HepG2 (cell line): ENCODE measurements at regions not wholly inside any gene's neighbourhood (a gene's known extent, or its start where the extent isn't known, plus 50 kb on each side); places are given as distances from the start of the nearest gene placed in this dataset.

Experiments used
- ATAC-seq: fragments of 200-7000 bp; cut with Tn5 transposase; 3 replicates; pipeline ENCODE4 v1.9.1; 2020; ENCODE audit warnings: mild to moderate bottlenecking, moderate library complexity
- BruUV-seq: library from RNA; stranded (reverse); fragments of 400-500 nt; replicated peaks from 2 replicates; lab custom pipeline; 2021; lab: Mats Ljungman, UMichigan
- CTCF ChIA-PET: fragments of 300-600 bp; formaldehyde crosslinking; extraction: SDS; loops from one replicate; lab custom pipeline; 2021; ENCODE audit warnings: low total read pairs, inconsistent platforms, low intra/inter-chr PET ratio; lab: Yijun Ruan, JAX
- POLR2A ChIA-PET: fragments of 350-600 bp; sonication (Branson Sonifier 250); formaldehyde crosslinking; loops from one replicate; lab custom pipeline; 2020; ENCODE audit warnings: antibody characterized with exemption, inconsistent platforms; lab: Yijun Ruan, JAX
- DNase-seq: peaks from one replicate; pipeline ENCODE4 v3.0.0-alpha.2; 2015; ENCODE audit warnings: low spot score
- FAIRE-seq: peaks from 3 replicates; lab custom pipeline; 2011; peaks lifted over from hg19 to GRCh38; lab: Jason Lieb, UNC
- H2AFZ ChIP-seq: one replicate; pipeline ENCODE4 v1.6.1; 2011; ENCODE audit warnings: low read length, inconsistent platforms
- H3K27ac ChIP-seq: fragments of 300-600 bp; 3 replicates; pipeline ENCODE4 v1.8.0; 2011; ENCODE audit warnings: mixed run types, mild to moderate bottlenecking, mixed read lengths, low read length, inconsistent platforms; ENCODE audit not compliant: insufficient read depth; ENCODE audit errors: extremely low read length
- H3K27me3 ChIP-seq, 2 experiments: fragments of 200-600 bp in 1 of 2; 2 replicates in 1 of 2; 3 replicates in 1 of 2; pipeline versions ENCODE4 v1.6.0 to v1.8.0; 2011; ENCODE audit warnings: low read length in 2 of 2, mild to moderate bottlenecking in 2 of 2, moderate library complexity in 2 of 2, inconsistent platforms in 1 of 2; ENCODE audit not compliant: insufficient read depth in 2 of 2, control insufficient read depth in 1 of 2
- H3K36me3 ChIP-seq, 2 experiments: fragments of 200-600 bp in 1 of 2; replicated peaks in 1 of 2; 2 replicates in 1 of 2; 3 replicates in 1 of 2; pipeline versions ENCODE4 v1.5.1 to v1.8.0; 2011; ENCODE audit warnings: low read length in 2 of 2, inconsistent platforms in 1 of 2; ENCODE audit not compliant: insufficient read depth in 2 of 2, control insufficient read depth in 1 of 2
- H3K4me1 ChIP-seq: 2 replicates; pipeline ENCODE4 v1.5.1; 2012; ENCODE audit warnings: low read length, inconsistent platforms; ENCODE audit not compliant: insufficient read depth
- H3K4me2 ChIP-seq: 2 replicates; pipeline ENCODE4 v1.6.0; 2011; ENCODE audit warnings: low read depth, low read length, inconsistent platforms
- H3K4me3 ChIP-seq, 3 experiments: fragments of 200-600 bp in 1 of 3; sonication (generic), shearing (Covaris generic) in 1 of 3; replicated peaks in 1 of 3; 2 replicates each; pipeline ENCODE4 v1.5.1; 2011 to 2016; ENCODE audit warnings: low read length in 3 of 3, inconsistent platforms in 2 of 3, low read depth in 2 of 3, mild to moderate bottlenecking in 2 of 3, control low read depth in 1 of 3, mixed read lengths in 1 of 3; ENCODE audit not compliant: insufficient read depth in 1 of 3
- H3K79me2 ChIP-seq: one replicate; pipeline ENCODE4 v1.6.1; 2011; ENCODE audit warnings: low read length, inconsistent platforms; ENCODE audit not compliant: insufficient read depth
- H3K9ac ChIP-seq: 2 replicates; pipeline ENCODE4 v1.6.0; 2011; ENCODE audit warnings: mild to moderate bottlenecking, low read depth, low read length, inconsistent platforms; ENCODE audit not compliant: insufficient read depth
- H3K9me3 ChIP-seq: 2 replicates; pipeline ENCODE4 v1.5.1; 2012; ENCODE audit warnings: mild to moderate bottlenecking, low read length
- H4K20me1 ChIP-seq: 2 replicates; pipeline ENCODE4 v1.6.0; 2011; ENCODE audit warnings: inconsistent platforms, mild to moderate bottlenecking, low read length, moderate library complexity; ENCODE audit not compliant: insufficient read depth
- HOXA9 ChIP-seq: sonication (generic); formaldehyde crosslinking; IDR thresholded peaks from 2 replicates; pipeline ENCODE4 v1.8.1; 2022; ENCODE audit warnings: missing genetic modification reagents, mild to moderate bottlenecking, moderate library complexity, borderline replicate concordance
- MAFK ChIP-seq, 2 experiments: IDR thresholded peaks in 1 of 2; conservative IDR thresholded peaks in 1 of 2; 2 replicates each; pipeline ENCODE4 v1.6.1; 2011; ENCODE audit warnings: improper control_type of control experiment in 2 of 2, low read length in 2 of 2
- TOE1 ChIP-seq: sonication (generic); formaldehyde crosslinking; IDR thresholded peaks from 2 replicates; pipeline ENCODE4 v1.4.0; 2020; ENCODE audit warnings: mild to moderate bottlenecking, missing genetic modification reagents
- ZFX ChIP-seq: sonication (generic); formaldehyde crosslinking; IDR thresholded peaks from 2 replicates; pipeline ENCODE4 v1.4.0; 2020; ENCODE audit warnings: mild to moderate bottlenecking, low read depth, missing genetic modification reagents, moderate library complexity
- ZNF510 ChIP-seq: sonication (generic); formaldehyde crosslinking; IDR thresholded peaks from 2 replicates; pipeline ENCODE4 v1.4.0; 2020; ENCODE audit warnings: low read depth, mild to moderate bottlenecking, missing genetic modification reagents
- ZNF589 ChIP-seq: sonication (generic); formaldehyde crosslinking; conservative IDR thresholded peaks from 2 replicates; pipeline ENCODE4 v1.8.0; 2022; ENCODE audit warnings: mild to moderate bottlenecking, moderate library complexity, missing genetic modification reagents
- WGBS: methylation state at CpG from one replicate; pipeline ENCODE4 v1.1.6; 2017; ENCODE audit warnings: low lambda C conversion rate; 5-methylcytosine and 5-hydroxymethylcytosine counted together
- in situ Hi-C: cut with HindIII; loops from 2 replicates; pipeline ENCODE4 v1.10.0; 2017; ENCODE audit warnings: low pct_unique_long_range_greater_than_20kb; ENCODE audit not compliant: extremely low pct_ligation_motif_present
- intact Hi-C: fragments of 100-400 bp; cut with micrococcal nuclease; formaldehyde crosslinking; loops from one replicate; pipeline ENCODE4 v1.10.0; 2022; ENCODE audit not compliant: unreplicated experiment
- TF ChIP-seq, protein P1 (sequence below): sonication (generic); formaldehyde crosslinking; IDR thresholded peaks from 2 replicates; pipeline ENCODE4 v1.5.1; 2020; ENCODE audit warnings: missing genetic modification reagents, mild to moderate bottlenecking, borderline replicate concordance

DNA sequence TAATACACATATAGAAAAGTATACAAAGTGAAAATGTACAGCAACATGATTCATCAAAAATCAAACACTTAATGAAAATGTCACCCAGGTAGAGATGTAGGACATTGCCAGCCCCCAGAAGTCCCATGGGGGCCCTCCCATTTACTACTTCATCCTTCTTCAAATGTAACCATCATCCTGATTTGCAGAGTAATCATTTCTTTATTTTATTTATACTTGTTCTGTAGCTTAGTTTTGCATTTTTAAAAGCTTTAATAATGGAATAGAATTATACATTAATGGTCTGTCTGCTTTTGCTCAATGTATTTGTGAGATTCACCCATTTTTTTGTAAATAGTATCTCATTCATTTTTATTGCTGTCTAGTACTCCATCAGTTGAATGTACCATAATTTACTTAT lies 96.8 kb upstream of the CD55 start:
- in situ Hi-C loops, result no loop called here
- no TSS peak for BruUV-seq
- CTCF ChIA-PET, result no interaction called here

DNA sequence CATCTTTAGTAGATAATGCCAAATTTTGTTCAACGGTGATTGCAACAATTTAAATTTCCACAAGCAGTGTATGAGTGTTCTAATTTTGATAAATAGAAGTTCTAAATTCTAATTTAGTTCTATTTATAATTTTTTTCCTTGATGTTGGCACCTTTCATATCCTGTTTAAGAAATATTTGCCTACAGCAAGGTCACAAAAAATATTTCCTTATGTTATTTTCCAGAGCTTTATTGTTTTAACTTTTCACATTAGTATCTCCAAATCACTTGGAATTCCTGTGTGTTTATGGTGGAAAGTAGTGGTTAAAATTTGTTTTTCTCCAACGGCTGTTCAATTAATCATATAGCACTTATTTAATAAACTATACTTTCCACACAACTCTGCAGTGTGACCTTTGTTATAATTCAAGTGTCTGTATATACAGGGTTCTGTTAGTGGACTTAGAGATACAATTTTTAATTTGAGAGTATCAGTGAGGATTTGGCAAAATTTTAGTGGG lies 94.3 kb upstream of the CD55 start:
- Histone ChIP-seq H4K20me1 (no peaks in the 10 kb centered on the region), H3K36me3 (no peaks in the 10 kb centered on the region), H3K4me3 (no peak overlapping the region), H3K9ac (no peak overlapping the region), H3K79me2 (no peaks in the 10 kb centered on the region), H3K4me1 (no peaks in the 10 kb centered on the region)
- CTCF ChIA-PET, result no interaction called here
- WGBS, result 40% methylated on average over 2 of the region's 2 CpGs
- TF ChIP-seq ZFX (CRISPR knock-in tag) (no peak), TOE1 (CRISPR knock-in tag) (no peak), ZNF510 (no peak)
- TF ChIP-seq, protein P1, sequence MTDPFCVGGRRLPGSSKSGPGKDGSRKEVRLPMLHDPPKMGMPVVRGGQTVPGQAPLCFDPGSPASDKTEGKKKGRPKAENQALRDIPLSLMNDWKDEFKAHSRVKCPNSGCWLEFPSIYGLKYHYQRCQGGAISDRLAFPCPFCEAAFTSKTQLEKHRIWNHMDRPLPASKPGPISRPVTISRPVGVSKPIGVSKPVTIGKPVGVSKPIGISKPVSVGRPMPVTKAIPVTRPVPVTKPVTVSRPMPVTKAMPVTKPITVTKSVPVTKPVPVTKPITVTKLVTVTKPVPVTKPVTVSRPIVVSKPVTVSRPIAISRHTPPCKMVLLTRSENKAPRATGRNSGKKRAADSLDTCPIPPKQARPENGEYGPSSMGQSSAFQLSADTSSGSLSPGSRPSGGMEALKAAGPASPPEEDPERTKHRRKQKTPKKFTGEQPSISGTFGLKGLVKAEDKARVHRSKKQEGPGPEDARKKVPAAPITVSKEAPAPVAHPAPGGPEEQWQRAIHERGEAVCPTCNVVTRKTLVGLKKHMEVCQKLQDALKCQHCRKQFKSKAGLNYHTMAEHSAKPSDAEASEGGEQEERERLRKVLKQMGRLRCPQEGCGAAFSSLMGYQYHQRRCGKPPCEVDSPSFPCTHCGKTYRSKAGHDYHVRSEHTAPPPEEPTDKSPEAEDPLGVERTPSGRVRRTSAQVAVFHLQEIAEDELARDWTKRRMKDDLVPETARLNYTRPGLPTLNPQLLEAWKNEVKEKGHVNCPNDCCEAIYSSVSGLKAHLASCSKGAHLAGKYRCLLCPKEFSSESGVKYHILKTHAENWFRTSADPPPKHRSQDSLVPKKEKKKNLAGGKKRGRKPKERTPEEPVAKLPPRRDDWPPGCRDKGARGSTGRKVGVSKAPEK, result no peak
- TF ChIP-seq, all 625 proteins: peak for 0
- POLR2A ChIA-PET, result no interaction called here
- ATAC-seq (no peak), FAIRE-seq (no peak), DNase-seq (no peak)
- intact Hi-C loops, result no loop called here
- Histone ChIP-seq H3K9me3 (no peaks in the 10 kb centered on the region), H2AFZ (no peak overlapping the region), H3K4me2 (no peak overlapping the region), H3K27me3 (no peaks in the 10 kb centered on the region; a peak in 1 of 5 replicates), H3K27ac (no peak overlapping the region)
- no TSS peak for BruUV-seq
- in situ Hi-C loops, result no loop called here

More for the DNA sequence above, 96.8 kb upstream of the CD55 start:
- no peak for TF ChIP-seq ZNF589 (CRISPR knock-in tag)
- TF ChIP-seq HOXA9 (CRISPR knock-in tag), result no peak
- peak in 1 of 2 experiments; percentile 12; a peak in 1 of 4 replicates for TF ChIP-seq MAFK (conservative IDR thresholded peaks at IDR 0.05 in 1 of 2, IDR thresholded peaks at IDR 0.05 in 1 of 2; ENCODE audit: low read length in 2 of 2)
- Histone ChIP-seq H2AFZ (no peak overlapping the region), H3K4me2 (no peak overlapping the region), H3K79me2 (no peaks in the 10 kb centered on the region), H3K9ac (no peak overlapping the region), H3K27ac (no peak overlapping the region), H3K27me3 (peaks cover 0 to 4% of the 10 kb centered on the region in 2 experiments; a peak in 2 of 5 replicates), H3K4me3 (no peak overlapping the region), H3K36me3 (no peaks in the 10 kb centered on the region), H3K4me1 (no peaks in the 10 kb centered on the region), H3K9me3 (no peaks in the 10 kb centered on the region), H4K20me1 (no peaks in the 10 kb centered on the region)
- DNase-seq, result no peak
- POLR2A ChIA-PET, result no interaction called here
- ATAC-seq, result no peak
- intact Hi-C loops, result no loop called here
- no peak for FAIRE-seq
